Stimulated activated CD4-positive, alpha-beta T cell treated with anti-CD3 and anti-CD28 coated beads, Interleukin-4, amount 100 ng/mL, for 4 hours (primary cell): ENCODE measurements at regions not wholly inside any gene's neighbourhood (a gene's known extent, or its start where the extent isn't known, plus 50 kb on each side); places are given as distances from the start of the nearest gene placed in this dataset.

ENCODE experiments used
- DNase-seq, 2 experiments: peaks; one replicate each; pipeline ENCODE4 v3.0.0-alpha.2; 2020

GRCh38 chr5:5711112-5711511 lies 288.6 kb downstream of the ICE1 start:
- no peak for DNase-seq

- DNase-seq, result no peak
Observed at GRCh38 chr5:5710471-5710870, 288.0 kb downstream of the ICE1 start.

DNA sequence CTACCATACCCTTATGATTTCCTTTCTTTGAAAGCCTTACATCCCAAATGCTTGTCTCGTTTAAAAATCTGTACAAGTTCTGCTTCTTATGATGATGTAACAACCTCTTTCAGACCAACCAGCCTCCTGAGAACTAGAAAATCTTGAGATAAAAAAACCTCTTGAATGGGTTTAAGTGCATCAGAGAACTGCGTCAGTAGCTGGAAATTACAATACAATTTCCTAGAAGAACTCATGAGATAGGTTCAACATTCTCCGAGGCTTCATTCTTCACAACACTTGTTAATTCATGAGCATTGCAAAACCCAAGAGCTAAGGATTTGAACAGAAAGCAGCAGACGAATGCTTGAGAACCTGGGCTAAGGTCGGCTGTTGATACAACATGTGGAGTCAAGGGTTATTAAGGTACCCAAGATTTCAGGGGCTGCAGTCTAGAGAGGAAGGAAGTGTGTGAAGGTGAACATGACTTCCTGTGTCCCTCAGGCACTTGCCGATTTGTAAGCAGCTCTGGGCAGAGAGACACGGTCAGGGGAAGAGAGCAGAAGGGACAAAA lies 286.0 kb downstream of the ICE1 start:
- DNase-seq, result no peak

DNA sequence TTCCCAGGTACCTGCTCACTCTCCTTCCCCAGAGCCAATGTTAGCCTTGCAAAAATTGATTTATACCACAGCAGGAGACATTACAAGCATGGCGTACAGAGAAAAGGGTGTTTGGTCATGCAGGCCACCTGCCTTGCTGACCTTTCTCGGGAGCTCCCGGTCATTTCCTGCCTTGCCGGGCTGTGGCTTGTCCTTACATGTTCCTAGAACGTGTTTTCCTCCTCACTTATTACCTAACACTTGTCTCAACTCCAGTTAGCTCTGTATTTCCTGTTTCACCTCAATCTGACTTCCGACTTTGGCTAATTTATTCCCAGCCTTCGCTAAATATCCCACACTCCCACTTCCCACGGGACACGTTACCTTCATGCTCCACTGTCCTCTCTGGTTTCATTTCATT lies 282.5 kb downstream of the ICE1 start:
- DNase-seq, result no peak

DNA sequence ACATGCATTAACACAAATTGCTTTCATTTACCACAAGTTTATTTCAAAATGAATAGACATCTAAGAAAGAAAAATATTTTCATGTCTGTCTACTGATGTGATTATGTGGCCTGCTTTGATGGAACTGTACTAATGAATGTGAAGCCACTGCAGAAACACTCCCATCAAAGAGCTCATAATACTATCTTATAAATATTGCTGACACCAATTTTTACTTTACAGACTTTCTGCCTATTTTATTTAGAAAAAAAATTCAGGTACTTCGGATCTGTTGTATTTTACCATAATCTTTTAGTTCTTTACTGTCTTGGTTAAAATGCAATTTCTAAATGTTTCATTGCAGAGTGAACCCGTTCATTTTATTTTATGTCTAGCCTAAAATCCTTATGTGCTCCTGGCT lies 281.9 kb downstream of the ICE1 start:
- DNase-seq, result no peak

DNA sequence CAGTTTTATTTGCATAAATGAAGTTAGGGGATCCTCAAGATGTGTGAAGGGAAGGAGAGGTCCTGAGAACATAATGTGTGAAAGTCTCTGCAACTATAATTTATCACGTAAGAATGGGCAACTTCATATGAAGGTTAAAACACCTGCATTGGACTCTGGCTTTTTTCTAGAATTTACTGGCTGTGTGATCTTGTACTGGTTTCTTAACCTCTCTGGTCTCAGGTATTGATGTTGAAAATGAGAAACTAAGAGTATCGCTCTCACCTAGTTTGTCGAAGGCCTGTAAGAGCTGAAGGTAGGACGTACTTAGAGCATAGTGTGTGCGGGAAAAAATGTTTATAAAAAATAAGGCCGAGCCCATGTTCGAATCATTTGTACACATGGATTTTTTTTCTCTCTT lies 280.5 kb downstream of the ICE1 start:
- DNase-seq, result no peak

DNA sequence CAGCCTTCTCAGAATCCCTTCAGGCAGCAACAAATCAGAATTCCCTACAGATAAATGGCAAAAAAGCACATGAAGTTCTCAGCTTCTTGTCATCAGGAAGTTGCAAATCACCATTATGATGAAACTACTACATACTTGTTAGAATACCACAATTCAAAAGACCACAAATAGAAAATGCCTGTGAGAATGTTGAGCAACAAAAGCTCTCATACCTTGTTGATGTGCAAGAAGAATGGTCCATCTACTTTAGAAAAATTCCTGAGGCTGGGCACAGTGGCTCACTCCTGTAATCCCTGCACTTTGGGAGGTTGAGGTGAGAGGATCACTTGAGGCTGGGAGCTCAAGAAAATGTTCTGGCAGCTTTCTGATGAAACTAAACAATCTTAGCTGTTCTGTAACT lies 278.1 kb downstream of the ICE1 start:
- DNase-seq, result no peak

- no peak for DNase-seq
Observed at GRCh38 chr5:5699062-5699461, 276.6 kb downstream of the ICE1 start.

- no peak for DNase-seq
Observed at GRCh38 chr5:5695266-5695665, 272.8 kb downstream of the ICE1 start.

DNA sequence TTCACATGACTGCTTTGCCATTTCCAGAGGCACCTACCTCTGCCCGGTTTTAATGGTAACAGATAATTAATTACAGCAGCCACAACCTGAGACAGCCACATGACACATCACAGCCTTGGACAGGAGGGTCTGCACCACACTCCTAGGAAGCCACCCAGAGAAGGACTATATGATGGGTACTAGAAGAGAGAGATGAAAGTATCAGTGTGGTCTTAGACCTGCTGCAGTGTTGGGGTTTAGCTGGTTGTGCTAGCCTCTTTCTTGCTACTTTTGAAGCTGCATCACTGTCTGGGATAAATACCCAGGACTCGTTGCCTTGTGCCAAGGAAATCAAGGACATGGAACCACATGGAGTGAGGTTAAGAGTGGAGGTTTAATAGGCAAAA lies 266.4 kb downstream of the ICE1 start:
- DNase-seq, result no peak

- no peak for DNase-seq
Observed at GRCh38 chr5:5688194-5688924, 265.9 kb downstream of the ICE1 start.

- DNase-seq, result no peak
Observed at GRCh38 chr5:5687113-5687512, 264.6 kb downstream of the ICE1 start.

GRCh38 chr5:5686356-5686755 lies 263.9 kb downstream of the ICE1 start:
- no peak for DNase-seq

- DNase-seq, result no peak
Observed at GRCh38 chr5:5685737-5686136, 263.3 kb downstream of the ICE1 start.

- no peak for DNase-seq
Observed at GRCh38 chr5:5683174-5683573, 260.7 kb downstream of the ICE1 start.

- DNase-seq, result no peak
Observed at GRCh38 chr5:5678909-5679308, 256.4 kb downstream of the ICE1 start.

DNA sequence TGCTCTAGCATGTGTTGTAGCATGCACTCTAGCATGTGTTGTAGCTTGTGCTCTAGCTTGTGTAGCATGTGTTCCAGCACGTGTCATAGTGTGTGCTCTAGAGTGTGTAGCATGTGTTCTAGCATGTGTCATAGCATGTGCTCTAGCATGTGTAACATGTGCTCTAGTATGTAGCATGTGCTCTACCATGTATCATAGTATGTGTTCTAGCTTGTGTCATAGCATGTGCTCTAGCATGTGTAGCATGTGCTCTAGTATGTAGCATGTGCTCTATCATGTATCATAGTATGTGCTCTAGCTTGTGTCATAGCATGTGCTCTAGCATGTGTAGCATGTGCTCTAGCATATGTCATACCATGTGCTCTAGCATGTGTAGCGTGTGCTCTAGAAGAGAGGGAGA lies 255.3 kb downstream of the ICE1 start:
- DNase-seq, result no peak

DNA sequence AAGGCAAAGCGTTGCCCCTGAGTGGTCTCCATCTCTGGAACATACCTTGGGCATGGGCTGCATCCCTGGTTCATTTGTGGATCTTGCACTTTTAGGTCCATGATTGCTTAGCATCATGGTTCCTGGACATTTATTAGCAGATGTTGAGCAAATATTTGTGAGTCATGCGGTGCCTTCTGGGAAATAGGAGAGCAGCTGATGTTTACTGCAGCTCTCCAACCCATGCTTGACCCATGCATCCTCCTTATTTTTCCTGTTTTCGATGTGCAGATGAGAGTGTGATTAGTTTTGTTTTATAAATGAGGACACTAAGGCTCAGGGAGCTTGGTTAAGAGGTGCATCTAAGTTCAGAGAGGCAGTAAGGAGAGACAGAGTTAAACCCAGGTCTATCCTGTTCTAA lies 253.7 kb downstream of the ICE1 start:
- no peak for DNase-seq

GRCh38 chr5:5675511-5675910 lies 253.0 kb downstream of the ICE1 start:
- no peak for DNase-seq

DNA sequence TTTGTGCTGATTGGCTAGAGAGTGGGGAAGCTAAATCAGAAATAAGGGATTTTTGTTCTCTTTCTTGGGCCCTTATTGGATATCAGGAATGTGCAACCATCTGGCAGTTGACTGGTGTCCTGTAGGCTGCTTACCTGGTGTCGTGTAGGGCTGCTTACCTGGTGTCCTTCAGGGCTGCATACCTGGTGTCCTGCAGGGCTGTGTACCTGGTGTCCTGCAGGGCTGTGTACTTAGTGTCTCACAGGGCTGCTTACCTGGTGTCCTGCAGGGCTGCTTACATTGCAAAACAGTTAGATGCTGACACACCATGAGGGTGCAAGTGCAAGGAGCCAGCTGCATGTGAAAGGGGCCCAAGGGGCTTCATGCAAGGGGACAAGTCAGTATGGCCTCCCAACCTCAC lies 249.3 kb downstream of the ICE1 start:
- no peak for DNase-seq

DNA sequence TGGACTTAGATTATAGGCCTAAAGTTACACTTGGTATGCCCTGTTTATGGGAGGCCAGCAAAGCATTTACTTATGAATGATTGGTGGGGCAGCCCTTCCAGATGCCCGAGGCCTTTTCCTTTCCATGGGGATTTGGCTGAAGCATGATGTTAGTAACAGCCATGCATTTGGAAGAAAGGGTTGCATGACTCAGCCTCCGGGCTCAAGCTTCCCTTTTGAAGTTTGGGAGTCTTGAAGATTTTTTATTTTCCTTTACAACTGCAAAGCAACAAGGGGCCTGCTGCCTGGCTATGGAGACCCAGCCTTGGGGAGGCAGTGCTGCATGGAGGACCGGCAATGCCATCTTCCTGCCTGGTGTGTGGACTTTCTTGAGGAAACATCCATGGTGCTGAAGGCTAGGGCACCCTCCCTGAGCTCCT lies 244.7 kb downstream of the ICE1 start:
- no peak for DNase-seq

GRCh38 chr5:5666369-5666768 lies 243.9 kb downstream of the ICE1 start:
- DNase-seq, result no peak

GRCh38 chr5:5666076-5666365 lies 243.5 kb downstream of the ICE1 start:
- DNase-seq, result no peak

DNA sequence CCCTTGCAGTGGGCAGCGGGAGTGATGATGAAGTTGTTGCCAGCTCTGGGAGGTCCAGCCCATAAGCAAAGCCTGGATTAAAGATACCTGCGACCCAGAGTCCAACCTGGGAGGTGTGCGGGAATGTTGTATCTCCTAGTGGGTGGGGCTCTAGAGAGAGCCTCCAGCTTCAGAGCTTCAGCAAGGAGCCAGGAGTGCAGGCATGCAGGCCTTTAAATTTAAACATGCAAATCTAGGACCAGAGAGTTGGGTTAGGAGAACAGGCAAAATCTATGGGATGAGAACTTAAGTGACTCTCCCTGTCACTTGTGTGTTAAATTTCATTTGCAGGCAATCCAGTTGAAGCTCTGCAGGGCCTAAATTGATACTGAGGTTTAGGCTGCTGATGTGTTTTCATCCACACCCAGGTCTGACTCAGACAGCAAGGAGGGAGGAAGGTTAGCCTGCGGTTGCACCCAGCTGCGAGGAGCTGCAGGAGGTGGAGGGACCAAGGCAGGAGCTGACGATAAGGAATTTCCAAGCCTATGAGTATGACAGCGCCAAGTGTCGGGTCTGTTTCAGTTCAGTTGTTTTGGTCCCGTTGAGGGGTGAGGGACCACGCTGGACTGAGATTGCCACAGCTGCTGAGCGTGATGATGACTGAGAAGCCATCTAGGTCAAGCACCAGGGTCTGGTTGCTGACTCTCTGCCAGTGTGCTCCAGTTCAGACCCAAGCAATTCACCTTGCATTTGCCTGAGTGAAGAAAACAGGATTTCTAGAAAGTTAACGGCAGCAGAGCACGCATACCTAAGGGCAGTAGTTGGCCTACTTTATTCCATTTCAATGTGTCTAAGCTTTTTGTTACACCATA lies 243.0 kb downstream of the ICE1 start:
- no peak for DNase-seq
